ENCODE measurements at regions not wholly inside any gene's neighbourhood (a gene's known extent, or its start where the extent isn't known, plus 50 kb on each side); places are given as distances from the start of the nearest gene placed in this dataset.

GRCh38 chr1:193365966-193366365, 179.6 kb upstream of the B3GALT2 start:
- no peak for TF ChIP-seq CTCF (IDR thresholded peaks at IDR 0.05; ENCODE audit: insufficient read depth, low read length)
- no peak overlapping the region for H3K4me3 ChIP-seq (ENCODE audit: low read depth, low read length)
- no peak for DNase-seq (ENCODE audit: low read depth)

- no peak for DNase-seq (ENCODE audit: low read depth)
- no peak for TF ChIP-seq CTCF (IDR thresholded peaks at IDR 0.05; ENCODE audit: insufficient read depth, low read length)
- no peak overlapping the region for H3K4me3 ChIP-seq (ENCODE audit: low read depth, low read length)
Observed at GRCh38 chr1:193359631-193360030, 173.2 kb upstream of the B3GALT2 start.

GRCh38 chr1:193358419-193358818, 172.0 kb upstream of the B3GALT2 start:
- TF ChIP-seq CTCF (IDR thresholded peaks at IDR 0.05; ENCODE audit: insufficient read depth, low read length) = no peak
- DNase-seq (ENCODE audit: low read depth) = no peak
- no peak overlapping the region for H3K4me3 ChIP-seq (ENCODE audit: low read depth, low read length)

- TF ChIP-seq CTCF (IDR thresholded peaks at IDR 0.05; ENCODE audit: insufficient read depth, low read length) = no peak
- H3K4me3 ChIP-seq (ENCODE audit: low read depth, low read length) = no peak overlapping the region
- no peak for DNase-seq (ENCODE audit: low read depth)
Observed at GRCh38 chr1:193356249-193356648, 169.8 kb upstream of the B3GALT2 start.

- no peak overlapping the region for H3K4me3 ChIP-seq (ENCODE audit: low read depth, low read length)
- no peak for DNase-seq (ENCODE audit: low read depth)
- no peak for TF ChIP-seq CTCF (IDR thresholded peaks at IDR 0.05; ENCODE audit: insufficient read depth, low read length)
Observed at GRCh38 chr1:193355626-193356025, 169.2 kb upstream of the B3GALT2 start.

- peak; percentile 15 for DNase-seq (ENCODE audit: low read depth)
- no peak for TF ChIP-seq CTCF (IDR thresholded peaks at IDR 0.05; ENCODE audit: insufficient read depth, low read length)
- H3K4me3 ChIP-seq (ENCODE audit: low read depth, low read length) = no peak overlapping the region
Observed at GRCh38 chr1:193355178-193355577, 168.8 kb upstream of the B3GALT2 start.

- DNase-seq (ENCODE audit: low read depth) = no peak
- TF ChIP-seq CTCF (IDR thresholded peaks at IDR 0.05; ENCODE audit: insufficient read depth, low read length) = no peak
- H3K4me3 ChIP-seq (ENCODE audit: low read depth, low read length) = no peak overlapping the region
Observed at GRCh38 chr1:193348769-193349535, 162.5 kb upstream of the B3GALT2 start.
